RWPE1 (cell line): ENCODE measurements at regions not wholly inside any gene's neighbourhood (a gene's known extent, or its start where the extent isn't known, plus 50 kb on each side); places are given as distances from the start of the nearest gene placed in this dataset.

Experiments
- CTCF ChIA-PET: fragments of 350-600 bp; sonication (Branson Sonifier 250); formaldehyde crosslinking; extraction: SDS; loops from one replicate; lab custom pipeline; 2021; lab: Yijun Ruan, JAX
- POLR2A ChIA-PET: fragments of 400-600 bp; formaldehyde crosslinking; extraction: SDS; loops from one replicate; lab custom pipeline; 2020; ENCODE audit warnings: antibody characterized with exemption; ENCODE audit not compliant: low non-redundant PET; lab: Yijun Ruan, JAX
- DNase-seq: peaks from one replicate; pipeline ENCODE4 v3.0.0; 2012; ENCODE audit warnings: low spot score
- H3K27ac ChIP-seq: fragments of 450-650 bp; 2 replicates; pipeline ENCODE4 v1.5.1; 2017
- TF ChIP-seq, protein P1 (sequence below): fragments of 450-650 bp; conservative IDR thresholded peaks from 2 replicates; pipeline ENCODE4 v1.5.1; 2017; ENCODE audit warnings: low read depth, mild to moderate bottlenecking

DNA sequence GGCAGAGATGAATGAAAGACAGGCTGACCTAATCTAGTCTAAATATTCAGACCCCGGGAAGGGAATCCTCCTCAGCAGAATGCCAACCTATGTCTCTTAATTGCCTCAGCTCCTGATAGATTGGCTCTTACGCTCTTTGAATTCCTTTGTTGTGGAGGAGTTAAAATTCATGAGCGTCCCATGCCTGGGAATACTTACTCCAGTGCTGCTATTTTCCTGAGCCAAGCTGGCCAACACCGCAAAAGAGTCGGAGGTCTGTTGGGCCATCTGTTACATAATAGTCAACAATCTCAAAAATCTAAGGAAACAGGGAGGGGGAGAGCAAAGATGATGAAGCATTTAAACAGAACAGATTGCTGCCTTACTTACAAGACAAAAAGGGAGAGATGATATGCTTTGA lies 182.8 kb downstream of the ASCL1 start:
- no peak for DNase-seq
- H3K27ac ChIP-seq, result no peak overlapping the region
- POLR2A ChIA-PET, result no interaction called here
- TF ChIP-seq, protein P1, sequence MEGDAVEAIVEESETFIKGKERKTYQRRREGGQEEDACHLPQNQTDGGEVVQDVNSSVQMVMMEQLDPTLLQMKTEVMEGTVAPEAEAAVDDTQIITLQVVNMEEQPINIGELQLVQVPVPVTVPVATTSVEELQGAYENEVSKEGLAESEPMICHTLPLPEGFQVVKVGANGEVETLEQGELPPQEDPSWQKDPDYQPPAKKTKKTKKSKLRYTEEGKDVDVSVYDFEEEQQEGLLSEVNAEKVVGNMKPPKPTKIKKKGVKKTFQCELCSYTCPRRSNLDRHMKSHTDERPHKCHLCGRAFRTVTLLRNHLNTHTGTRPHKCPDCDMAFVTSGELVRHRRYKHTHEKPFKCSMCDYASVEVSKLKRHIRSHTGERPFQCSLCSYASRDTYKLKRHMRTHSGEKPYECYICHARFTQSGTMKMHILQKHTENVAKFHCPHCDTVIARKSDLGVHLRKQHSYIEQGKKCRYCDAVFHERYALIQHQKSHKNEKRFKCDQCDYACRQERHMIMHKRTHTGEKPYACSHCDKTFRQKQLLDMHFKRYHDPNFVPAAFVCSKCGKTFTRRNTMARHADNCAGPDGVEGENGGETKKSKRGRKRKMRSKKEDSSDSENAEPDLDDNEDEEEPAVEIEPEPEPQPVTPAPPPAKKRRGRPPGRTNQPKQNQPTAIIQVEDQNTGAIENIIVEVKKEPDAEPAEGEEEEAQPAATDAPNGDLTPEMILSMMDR, result no peak
- CTCF ChIA-PET, result no interaction called here

DNA sequence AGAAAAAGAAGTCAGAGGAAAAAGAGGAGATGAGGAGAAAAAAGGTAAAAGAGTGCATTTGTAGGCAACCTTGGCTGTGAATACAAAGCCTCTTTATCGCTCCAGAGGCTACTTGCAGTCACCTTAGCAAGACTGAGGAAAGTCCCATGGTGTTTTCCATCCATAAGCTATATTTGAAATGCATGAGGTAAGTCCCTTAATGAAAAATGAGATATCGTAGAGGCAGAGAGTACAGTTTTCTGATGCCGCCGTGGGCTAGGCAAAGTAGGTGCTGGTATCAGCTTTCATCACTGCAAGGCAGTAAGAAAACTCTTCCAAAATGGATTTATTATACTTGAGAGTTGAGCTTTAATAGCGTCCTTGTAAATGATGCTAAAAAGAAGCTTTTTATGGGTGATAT lies 186.8 kb downstream of the ASCL1 start:
- CTCF ChIA-PET, result interaction anchor here (1.0 kb wide), 1 partner anchor 39 kb away, joined by 3 read pairs; no protein-coding TSS in a partner anchor
- no peak overlapping the region for H3K27ac ChIP-seq
- no peak for DNase-seq
- TF ChIP-seq, protein P1, result no peak
- POLR2A ChIA-PET, result no interaction called here

DNA sequence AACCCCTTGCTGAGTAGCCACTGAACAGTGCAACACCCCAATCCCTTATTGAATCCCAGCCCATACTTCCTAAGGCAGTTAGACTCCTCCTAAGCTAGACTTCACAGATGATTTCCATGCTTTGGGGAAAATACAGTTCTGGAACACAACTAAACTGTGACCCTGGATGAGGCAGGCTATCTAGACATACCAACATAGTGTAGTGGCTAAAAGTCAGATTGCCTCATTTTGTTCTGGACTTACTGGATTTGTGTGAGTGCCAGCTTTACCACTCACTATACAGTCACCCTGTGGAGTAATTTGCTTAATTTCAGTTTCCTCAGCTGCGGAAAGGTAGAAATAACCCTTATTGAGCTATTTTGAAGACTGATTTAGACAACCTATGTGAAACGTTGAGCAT lies 203.1 kb downstream of the ASCL1 start:
- TF ChIP-seq, protein P1, result no peak
- CTCF ChIA-PET, result no interaction called here
- H3K27ac ChIP-seq, result no peak overlapping the region
- no peak for DNase-seq
- POLR2A ChIA-PET, result no interaction called here

DNA sequence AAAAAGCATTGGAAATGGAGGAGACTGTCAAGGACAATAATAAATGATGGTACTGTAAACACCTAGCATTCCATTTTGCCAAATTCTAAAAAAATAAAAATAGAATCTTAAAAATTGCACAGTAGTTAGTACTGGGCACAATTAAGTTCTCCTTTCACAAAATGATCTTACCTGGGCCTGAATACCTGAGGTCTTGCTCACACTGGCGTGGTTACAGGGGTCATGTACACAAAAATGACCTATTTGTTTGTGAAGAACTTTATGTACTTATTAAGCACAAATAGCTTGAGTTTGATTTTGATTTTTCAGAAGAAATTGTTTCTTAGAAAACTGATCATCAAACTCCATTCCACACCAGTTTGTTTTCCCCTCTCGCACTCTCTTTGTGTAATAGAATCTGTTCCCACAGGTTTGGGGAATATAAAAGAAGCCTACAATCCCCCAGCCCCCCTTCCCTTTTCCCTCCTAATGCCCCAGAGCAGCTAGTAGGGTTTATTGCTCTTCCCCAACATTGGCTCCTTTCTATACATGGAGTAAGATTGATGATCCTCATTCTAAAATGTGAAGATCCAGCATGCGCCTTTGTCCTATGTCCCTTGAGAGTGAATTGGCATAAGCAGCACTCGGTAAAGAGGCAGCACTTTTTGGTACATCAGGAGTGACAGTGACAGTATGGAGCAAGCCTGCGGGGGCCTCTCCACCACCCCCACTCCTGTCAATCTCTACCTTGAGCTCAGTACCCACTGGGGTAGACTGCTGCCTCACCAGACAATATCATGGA lies 204.3 kb downstream of the ASCL1 start:
- POLR2A ChIA-PET, result no interaction called here
- TF ChIP-seq, protein P1, result no peak
- no peak overlapping the region for H3K27ac ChIP-seq
- CTCF ChIA-PET, result no interaction called here
- DNase-seq, result no peak

DNA sequence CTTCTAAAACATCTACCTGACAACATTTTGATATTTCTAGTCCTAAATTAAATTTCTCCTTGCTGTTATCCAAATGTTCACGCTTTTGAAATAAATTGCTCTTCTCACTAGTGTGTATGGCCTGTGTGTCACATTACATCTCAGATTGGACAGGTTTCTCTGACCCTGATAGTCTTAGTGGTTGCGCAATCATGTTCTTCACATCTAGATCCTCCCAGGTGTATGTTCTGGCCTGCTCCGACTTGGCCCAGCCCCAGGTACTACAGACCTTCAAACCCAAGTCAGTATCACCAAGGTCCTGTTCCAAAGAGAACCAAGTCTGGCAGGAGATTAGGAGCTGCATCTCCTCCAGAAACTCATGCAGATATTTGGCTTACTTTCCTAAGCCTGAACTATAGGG lies 209.5 kb downstream of the ASCL1 start:
- H3K27ac ChIP-seq, result no peak overlapping the region
- POLR2A ChIA-PET, result no interaction called here

DNA sequence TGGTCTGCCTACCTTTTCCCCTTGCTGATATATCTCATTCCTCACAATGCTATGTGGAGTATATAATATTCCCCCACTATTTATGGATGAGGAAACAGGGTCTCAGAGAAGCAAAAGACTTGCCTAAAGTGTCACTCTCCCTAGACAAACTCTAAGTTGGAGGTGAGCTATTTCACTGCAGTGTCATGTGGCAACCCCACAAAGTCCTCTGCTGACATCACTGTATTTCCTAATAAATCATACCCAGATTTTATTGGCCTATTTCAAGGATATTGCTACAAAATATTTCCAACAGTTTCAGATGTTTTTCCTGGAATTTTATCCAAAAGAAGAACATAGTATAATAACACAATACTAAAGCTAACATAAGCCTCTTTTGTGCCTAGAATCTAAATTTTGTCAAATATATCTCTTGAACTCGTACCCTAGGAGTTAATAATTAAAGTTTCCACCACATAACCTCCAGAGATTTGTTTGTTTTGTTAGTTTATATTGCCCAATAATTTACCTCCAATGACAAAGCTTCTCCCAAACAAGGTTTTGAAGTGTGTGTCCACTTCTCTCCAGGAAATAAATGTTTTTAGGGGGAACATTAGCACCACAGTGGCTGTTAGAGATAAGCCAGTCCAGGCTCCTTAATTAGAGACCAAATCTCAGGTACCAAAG lies 215.1 kb downstream of the ASCL1 start:
- no peak for DNase-seq
- H3K27ac ChIP-seq, result no peak overlapping the region
- ChIA-PET CTCF (no interaction called here), POLR2A (no interaction called here)
- TF ChIP-seq, protein P1, result no peak

More for the DNA sequence above, 209.5 kb downstream of the ASCL1 start:
- CTCF ChIA-PET, result no interaction called here
- no peak for DNase-seq
- TF ChIP-seq, protein P1, result no peak
